OCI-LY3 (cell line): ENCODE measurements at regions not wholly inside any gene's neighbourhood (a gene's known extent, or its start where the extent isn't known, plus 50 kb on each side); places are given as distances from the start of the nearest gene placed in this dataset.
"Not testable (repeated sequence)": the region's sequence is repeated elsewhere in the genome, so short reads cannot be mapped to it uniquely, and the experiment has no call there.

ENCODE experiments used
- EZH2phosphoT487 ChIP-seq: fragments of 200-600 bp; shearing (Covaris generic); IDR thresholded peaks from 2 replicates; pipeline ENCODE4 v1.6.1; 2018; ENCODE audit warnings: antibody characterized with exemption, mixed run types, low read depth
- TF ChIP-seq, protein P1 (sequence below): fragments of 200-600, 300-600 bp; sonication (generic); IDR thresholded peaks from 2 replicates; pipeline ENCODE4 v1.5.1; 2014; ENCODE audit warnings: antibody characterized with exemption, low read length, low read depth

DNA sequence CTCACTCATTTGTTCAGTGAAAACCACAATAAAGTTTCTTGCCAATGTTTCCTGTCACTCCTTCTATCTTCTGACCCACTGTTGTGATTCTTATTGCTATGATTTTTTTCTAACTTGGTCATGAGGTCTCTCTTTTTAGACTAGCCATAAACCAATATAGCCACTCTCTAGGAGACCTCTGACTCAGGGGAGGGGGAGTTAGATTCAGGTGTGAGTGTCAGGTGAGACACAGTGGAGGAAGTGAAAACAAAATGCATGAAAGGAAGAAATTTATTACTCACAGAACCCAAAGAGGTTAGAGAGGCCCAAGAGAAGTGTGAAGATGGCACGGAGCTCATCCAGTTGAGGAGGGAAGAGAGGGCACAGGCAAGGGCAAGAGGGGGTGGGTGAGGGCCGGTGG is 94.4 kb upstream of the PRSS3 start:
- TF ChIP-seq, protein P1, sequence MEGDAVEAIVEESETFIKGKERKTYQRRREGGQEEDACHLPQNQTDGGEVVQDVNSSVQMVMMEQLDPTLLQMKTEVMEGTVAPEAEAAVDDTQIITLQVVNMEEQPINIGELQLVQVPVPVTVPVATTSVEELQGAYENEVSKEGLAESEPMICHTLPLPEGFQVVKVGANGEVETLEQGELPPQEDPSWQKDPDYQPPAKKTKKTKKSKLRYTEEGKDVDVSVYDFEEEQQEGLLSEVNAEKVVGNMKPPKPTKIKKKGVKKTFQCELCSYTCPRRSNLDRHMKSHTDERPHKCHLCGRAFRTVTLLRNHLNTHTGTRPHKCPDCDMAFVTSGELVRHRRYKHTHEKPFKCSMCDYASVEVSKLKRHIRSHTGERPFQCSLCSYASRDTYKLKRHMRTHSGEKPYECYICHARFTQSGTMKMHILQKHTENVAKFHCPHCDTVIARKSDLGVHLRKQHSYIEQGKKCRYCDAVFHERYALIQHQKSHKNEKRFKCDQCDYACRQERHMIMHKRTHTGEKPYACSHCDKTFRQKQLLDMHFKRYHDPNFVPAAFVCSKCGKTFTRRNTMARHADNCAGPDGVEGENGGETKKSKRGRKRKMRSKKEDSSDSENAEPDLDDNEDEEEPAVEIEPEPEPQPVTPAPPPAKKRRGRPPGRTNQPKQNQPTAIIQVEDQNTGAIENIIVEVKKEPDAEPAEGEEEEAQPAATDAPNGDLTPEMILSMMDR: not testable (repeated sequence)
- TF ChIP-seq EZH2phosphoT487: not testable (repeated sequence)
